IPS-NIHi7 (cell line): ENCODE measurements at regions not wholly inside any gene's neighbourhood (a gene's known extent, or its start where the extent isn't known, plus 50 kb on each side); places are given as distances from the start of the nearest gene placed in this dataset.

Source experiments
- DNase-seq: peaks from one replicate; pipeline ENCODE4 v3.0.0; 2012; ENCODE audit warnings: mixed read lengths; ENCODE audit errors: extremely low spot score

GRCh38 chr11:45518141-45518832 lies 147.1 kb downstream of the CHST1 start:
- peak; percentile 97 for DNase-seq

GRCh38 chr11:45517171-45517770 lies 148.2 kb downstream of the CHST1 start:
- no peak for DNase-seq

GRCh38 chr11:45513821-45514340 lies 151.5 kb downstream of the CHST1 start:
- DNase-seq: no peak

- DNase-seq: no peak
These were observed 152.8 kb downstream of the CHST1 start for GRCh38 chr11:45512471-45513148.

- DNase-seq: no peak
These were observed 153.9 kb downstream of the CHST1 start for GRCh38 chr11:45511566-45511965.

- no peak for DNase-seq
These were observed 157.5 kb downstream of the CHST1 start for GRCh38 chr11:45507916-45508315.

GRCh38 chr11:45503311-45503710 lies 162.1 kb downstream of the CHST1 start:
- DNase-seq: no peak

- no peak for DNase-seq
These were observed 163.2 kb downstream of the CHST1 start for GRCh38 chr11:45502226-45502545.

GRCh38 chr11:45501392-45502225 lies 163.8 kb downstream of the CHST1 start:
- no peak for DNase-seq

- DNase-seq: no peak
These were observed 165.0 kb downstream of the CHST1 start for GRCh38 chr11:45500451-45500850.

- DNase-seq: no peak
These were observed 170.7 kb downstream of the CHST1 start for GRCh38 chr11:45494738-45495137.

GRCh38 chr11:45489281-45489905 lies 176.0 kb downstream of the CHST1 start:
- DNase-seq: no peak

GRCh38 chr11:45486461-45486860 lies 179.0 kb downstream of the CHST1 start:
- no peak for DNase-seq

- DNase-seq: no peak
These were observed 180.2 kb downstream of the CHST1 start for GRCh38 chr11:45485070-45485707.

GRCh38 chr11:45484326-45484883 lies 181.0 kb downstream of the CHST1 start:
- no peak for DNase-seq

GRCh38 chr11:45483416-45483815 lies 182.0 kb downstream of the CHST1 start:
- no peak for DNase-seq

- no peak for DNase-seq
These were observed 183.1 kb downstream of the CHST1 start for GRCh38 chr11:45482331-45482730.

- no peak for DNase-seq
These were observed 184.4 kb downstream of the CHST1 start for GRCh38 chr11:45481026-45481425.

GRCh38 chr11:45477588-45477987 lies 187.8 kb downstream of the CHST1 start:
- no peak for DNase-seq

GRCh38 chr11:45476126-45476525 lies 189.3 kb downstream of the CHST1 start:
- no peak for DNase-seq

GRCh38 chr11:45475173-45475572 lies 189.0 kb upstream of the SYT13 start:
- no peak for DNase-seq
